ENCODE measurements at regions not wholly inside any gene's neighbourhood (a gene's known extent, or its start where the extent isn't known, plus 50 kb on each side); places are given as distances from the start of the nearest gene placed in this dataset.

GRCh38 chr19:29031216-29031615, 181.7 kb downstream of the UQCRFS1 start:
- no peak for TF ChIP-seq POLR2AphosphoS5 (IDR thresholded peaks at IDR 0.05)
- no peak for TF ChIP-seq POLR2A (IDR thresholded peaks at IDR 0.05)
- TF ChIP-seq CTCF (IDR thresholded peaks at IDR 0.05 in 8 of 11, conservative IDR thresholded peaks at IDR 0.05 in 3 of 11) = no peak
- Histone ChIP-seq H3K36me3 (no peaks in the 10 kb centered on the region), H3K9me3 (peaks cover 0 to 25% (median 0%) of the 10 kb centered on the region in 8 donors), H3K27ac (no peak overlapping the region), H3K4me1 (no peaks in the 10 kb centered on the region), H3K27me3 (replicated peaks in 1 of 7) (no peaks in the 10 kb centered on the region), H3K4me3 (no peak overlapping the region)
- intact Hi-C loops (cut with DNase I; ENCODE audit: low total_unique reads) = no loop called here
- 29 to 68% (median 53%) methylated on average over 1 of the region's 1 CpG for WGBS, 5 donors
- DNase-seq = no peak

- Histone ChIP-seq H3K27ac (no peak overlapping the region), H3K4me1 (no peaks in the 10 kb centered on the region), H3K36me3 (no peaks in the 10 kb centered on the region), H3K4me3 (no peak overlapping the region), H3K9me3 (peaks cover 0 to 25% (median 0%) of the 10 kb centered on the region in 8 donors), H3K27me3 (replicated peaks in 1 of 7) (no peaks in the 10 kb centered on the region)
- intact Hi-C loops (cut with DNase I; ENCODE audit: low total_unique reads) = no loop called here
- no peak for DNase-seq
- WGBS, 5 donors = 76 to 88% (median 80%) methylated on average over 10 to 11 of the region's 11 CpGs
- no peak for TF ChIP-seq POLR2AphosphoS5 (IDR thresholded peaks at IDR 0.05)
- no peak for TF ChIP-seq POLR2A (IDR thresholded peaks at IDR 0.05)
- no peak for TF ChIP-seq CTCF (IDR thresholded peaks at IDR 0.05 in 8 of 11, conservative IDR thresholded peaks at IDR 0.05 in 3 of 11)
Measured at GRCh38 chr19:29029268-29029958, 183.5 kb downstream of the UQCRFS1 start.

- no peak for DNase-seq
- no peak overlapping the region for H3K4me3 ChIP-seq
- intact Hi-C loops (cut with DNase I; ENCODE audit: low total_unique reads) = no loop called here
- no peak overlapping the region for H3K27ac ChIP-seq
- WGBS, 5 donors = 53 to 58% (median 55%) methylated on average over 8 of the region's 8 CpGs
- H3K4me1 ChIP-seq = no peaks in the 10 kb centered on the region
- peaks cover 0 to 9% (median 0%) of the 10 kb centered on the region in 7 donors for H3K27me3 ChIP-seq (replicated peaks in 1 of 7)
- H3K9me3 ChIP-seq = no peaks in the 10 kb centered on the region
- TF ChIP-seq POLR2AphosphoS5 (IDR thresholded peaks at IDR 0.05) (no peak), POLR2A (IDR thresholded peaks at IDR 0.05) (no peak), CTCF (IDR thresholded peaks at IDR 0.05 in 8 of 11, conservative IDR thresholded peaks at IDR 0.05 in 3 of 11) (no peak)
- H3K36me3 ChIP-seq = no peaks in the 10 kb centered on the region
Measured at GRCh38 chr19:29022599-29022998, 190.4 kb downstream of the UQCRFS1 start.

- WGBS, 5 donors = 86 to 90% (median 89%) methylated on average over 10 of the region's 10 CpGs
- Histone ChIP-seq H3K4me3 (no peak overlapping the region), H3K36me3 (no peaks in the 10 kb centered on the region), H3K4me1 (no peaks in the 10 kb centered on the region), H3K9me3 (no peaks in the 10 kb centered on the region), H3K27me3 (replicated peaks in 1 of 7) (peaks cover 0 to 13% (median 0%) of the 10 kb centered on the region in 7 donors), H3K27ac (no peak overlapping the region)
- intact Hi-C loops (cut with DNase I; ENCODE audit: low total_unique reads) = no loop called here
- TF ChIP-seq CTCF (IDR thresholded peaks at IDR 0.05 in 8 of 11, conservative IDR thresholded peaks at IDR 0.05 in 3 of 11) (no peak), POLR2A (IDR thresholded peaks at IDR 0.05) (no peak), POLR2AphosphoS5 (IDR thresholded peaks at IDR 0.05) (no peak)
- no peak for DNase-seq
Measured at GRCh38 chr19:29022165-29022564, 190.8 kb downstream of the UQCRFS1 start.

All from spleen (tissue), 11 donors.